SKM-1 (cell line): ENCODE measurements at regions not wholly inside any gene's neighbourhood (a gene's known extent, or its start where the extent isn't known, plus 50 kb on each side); places are given as distances from the start of the nearest gene placed in this dataset.
A peak's percentile ranks its signal among the peaks of the same experiment; 100 is the strongest.

ENCODE experiments used
- DNase-seq: peaks from one replicate; lab custom pipeline; 2025; ENCODE audit not compliant: unreplicated experiment; lab: John Stamatoyannopoulos, UW

DNA sequence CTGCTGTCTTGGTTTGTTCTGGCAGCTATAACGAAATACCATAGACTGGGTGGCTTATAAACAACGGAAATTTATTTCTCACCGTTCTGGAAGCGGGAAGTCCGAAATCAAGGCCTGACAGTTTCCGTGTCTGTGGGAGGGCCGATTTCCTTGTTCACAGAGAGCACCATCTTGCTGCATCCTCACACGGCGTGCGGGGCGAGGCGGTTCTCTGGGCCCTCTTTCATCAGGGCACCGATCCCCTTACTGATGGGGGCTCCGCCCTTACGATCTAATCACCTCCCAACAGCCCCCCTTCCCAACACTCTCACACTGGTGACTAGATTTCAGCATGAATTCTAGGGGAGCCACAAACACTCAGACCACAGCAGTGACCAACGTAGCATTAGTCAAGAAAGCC, 578.3 kb upstream of the FAT1 start:
- no peak for DNase-seq

DNA sequence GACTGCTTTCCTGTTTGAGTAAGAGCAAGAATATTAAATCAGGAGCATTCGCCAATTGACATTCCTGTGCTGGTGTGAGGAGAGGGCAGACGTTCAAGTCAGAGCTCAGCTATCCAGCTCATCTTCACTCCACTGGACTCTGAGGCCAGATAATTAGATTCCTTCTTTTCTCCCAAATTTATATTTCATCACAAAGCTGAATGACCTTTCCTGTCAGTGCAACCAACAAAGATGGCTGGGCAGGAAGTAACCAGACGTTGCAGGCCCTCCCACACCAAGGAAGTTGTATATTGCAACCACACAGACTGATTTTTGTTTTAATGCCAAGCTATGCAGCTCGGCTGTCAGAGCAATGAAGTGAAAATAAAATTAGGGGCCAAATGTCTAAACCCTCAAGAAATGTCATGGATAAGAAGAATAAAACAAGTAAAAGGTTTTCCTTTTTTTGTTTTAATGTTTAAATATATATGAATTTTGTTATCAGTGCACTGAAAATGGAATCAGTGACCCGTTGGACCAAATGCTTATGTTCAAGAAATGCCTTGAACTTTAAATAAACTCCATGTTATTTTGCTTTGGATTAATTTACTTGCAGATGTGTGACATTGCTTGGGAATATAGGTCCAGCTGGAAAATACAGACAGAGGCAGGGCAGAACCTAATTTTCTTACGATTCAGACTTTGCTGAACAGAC, 578.9 kb upstream of the FAT1 start:
- no peak for DNase-seq

DNA sequence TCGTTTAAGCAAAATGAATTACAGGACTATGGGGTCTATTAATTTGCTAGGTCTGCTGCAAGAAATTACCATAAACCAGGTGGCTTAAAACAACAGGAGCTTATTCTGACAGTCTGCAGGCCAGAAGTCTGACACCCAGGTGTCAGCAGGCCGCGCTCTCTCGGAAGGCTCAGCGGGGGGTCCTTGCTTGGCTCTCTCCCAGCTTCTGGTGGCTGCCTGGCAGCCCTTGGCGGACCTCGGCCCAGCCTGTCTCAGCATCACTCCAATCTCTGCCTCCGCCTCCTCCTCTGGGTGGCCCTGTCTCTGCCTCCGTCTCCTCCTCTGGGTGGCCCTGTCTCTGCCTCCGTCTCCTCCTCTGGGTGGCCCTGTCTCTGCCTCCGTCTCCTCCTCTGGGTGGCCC, 580.5 kb upstream of the FAT1 start:
- DNase-seq: no peak

DNA sequence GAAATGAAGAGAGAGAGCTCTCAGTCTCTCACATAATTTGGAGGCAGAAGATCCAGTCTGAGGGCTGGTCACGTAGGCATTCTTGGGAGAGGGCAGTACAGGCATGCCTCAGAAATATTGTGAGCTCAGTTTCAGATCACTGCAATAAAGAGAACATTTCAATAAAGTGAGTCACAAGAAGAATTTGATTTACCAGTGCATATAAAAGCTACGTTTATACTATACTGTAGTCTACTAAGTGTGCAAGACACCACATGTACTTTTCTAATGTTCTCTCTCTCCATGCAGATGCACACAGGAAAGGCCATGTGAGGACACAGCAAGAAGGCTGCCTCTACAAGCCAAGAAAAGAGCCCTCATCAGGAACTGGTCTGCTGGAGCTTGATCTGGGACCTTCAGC, 583.5 kb upstream of the FAT1 start:
- no peak for DNase-seq

DNA sequence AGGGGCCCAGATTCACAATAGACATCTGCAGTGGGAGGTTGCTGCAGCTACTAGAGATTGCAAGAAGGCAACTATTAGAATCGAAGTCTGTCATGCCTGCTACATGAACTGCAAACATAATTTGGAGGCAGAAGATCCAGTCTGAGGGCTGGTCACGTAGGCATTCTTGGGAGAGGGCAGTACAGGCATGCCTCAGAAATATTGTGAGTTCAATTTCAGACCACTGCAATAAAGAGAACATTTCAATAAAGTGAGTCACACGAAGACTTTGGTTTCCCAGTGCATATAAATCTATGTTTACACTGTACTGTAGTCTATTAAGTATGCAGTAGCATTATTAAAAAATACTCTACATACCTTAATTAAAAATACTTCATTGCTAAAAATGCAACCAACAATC, 585.8 kb upstream of the FAT1 start:
- DNase-seq: no peak

DNA sequence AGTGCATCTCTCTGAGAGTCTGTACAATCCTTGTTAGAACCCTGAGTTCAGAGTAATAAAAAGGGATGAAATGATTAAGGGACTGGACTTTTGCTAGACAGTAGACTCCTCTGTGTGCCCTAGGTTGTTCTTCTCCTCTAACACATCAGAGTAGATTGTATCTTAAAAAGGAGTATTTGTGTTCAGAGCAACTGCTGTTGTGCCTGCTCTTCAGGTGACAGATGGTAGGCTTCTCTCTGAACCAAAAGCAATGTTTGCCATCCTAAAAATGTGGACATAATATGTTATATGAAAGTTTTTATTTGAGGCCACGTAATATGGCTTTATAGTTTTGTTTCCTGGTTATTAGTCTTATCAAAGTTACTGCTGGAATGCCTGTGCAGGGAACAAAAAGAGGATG, 588.6 kb upstream of the FAT1 start:
- no peak for DNase-seq

DNA sequence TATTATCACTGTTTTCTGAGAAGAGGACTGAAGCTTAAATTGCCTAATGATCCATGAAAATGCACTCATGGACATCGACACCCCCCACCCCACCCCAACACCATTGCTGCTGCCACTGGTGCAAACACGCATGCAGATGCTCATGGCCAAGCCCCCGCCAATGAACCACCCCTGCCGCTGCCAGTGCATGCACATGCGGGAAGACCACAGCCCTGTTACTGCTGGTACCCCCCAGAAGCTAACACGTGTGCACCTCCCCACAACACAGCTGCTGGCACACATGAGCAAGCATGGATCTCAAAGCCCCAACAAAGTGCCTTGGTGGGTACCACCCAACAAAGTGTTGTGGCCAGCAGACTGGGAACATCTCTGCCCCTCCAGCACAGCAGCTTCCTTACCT, 594.1 kb upstream of the FAT1 start:
- DNase-seq: no peak

DNA sequence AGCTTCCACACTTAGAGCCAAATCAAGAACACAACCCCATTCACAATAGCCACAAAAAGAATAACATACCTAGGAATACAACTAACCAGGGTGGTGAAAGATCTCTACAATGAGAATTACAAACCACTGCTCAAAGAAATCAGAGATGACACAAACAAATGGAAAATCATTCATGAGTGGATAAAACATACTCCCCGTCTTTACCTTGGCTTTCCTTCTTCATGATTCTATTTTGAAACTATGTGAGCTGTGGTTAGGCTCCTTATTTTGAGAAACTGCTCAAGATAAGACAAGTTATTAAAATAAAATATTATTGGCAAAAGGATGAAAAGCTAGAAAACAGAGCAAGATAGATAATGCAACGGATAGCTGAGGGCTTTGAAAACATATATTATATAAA, 598.1 kb upstream of the FAT1 start:
- no peak for DNase-seq

DNA sequence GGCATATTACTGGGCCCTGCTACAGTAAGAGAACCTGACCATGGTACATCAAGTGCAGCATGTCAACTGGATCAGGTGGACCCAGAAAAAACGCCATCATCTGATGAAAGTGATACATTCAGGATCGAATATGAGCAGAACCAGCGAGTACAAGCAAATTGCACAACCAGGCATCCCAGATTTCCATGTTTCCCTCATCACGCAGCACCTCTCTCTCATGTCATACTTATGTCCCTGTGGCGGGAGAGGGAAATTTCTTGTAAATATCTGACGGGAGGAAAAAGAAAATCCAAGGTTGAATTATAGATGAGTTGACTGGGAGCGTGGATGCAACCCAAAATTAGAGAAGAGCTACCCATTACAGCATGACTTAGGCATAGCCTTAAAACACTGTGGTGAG, 608.5 kb upstream of the FAT1 start:
- DNase-seq: no peak

DNA sequence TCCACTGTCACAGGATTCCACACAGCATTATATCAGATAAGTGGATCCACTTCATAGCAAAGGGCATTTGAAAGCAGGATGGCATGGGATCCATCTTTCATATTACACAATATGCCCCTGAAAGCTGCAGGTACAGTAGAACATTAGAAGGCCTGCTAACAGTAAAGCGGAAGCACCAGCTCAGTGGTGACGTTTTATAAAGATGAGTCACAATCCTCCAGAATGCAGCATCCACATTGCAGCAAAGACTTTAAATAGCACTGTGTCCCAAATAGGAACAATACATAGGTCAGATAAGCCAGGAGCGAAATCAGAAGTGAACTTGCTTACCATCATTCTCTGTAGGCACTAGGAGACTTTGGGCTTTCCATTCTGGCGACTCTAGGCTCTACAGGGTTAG, 609.5 kb upstream of the FAT1 start:
- DNase-seq: no peak

DNA sequence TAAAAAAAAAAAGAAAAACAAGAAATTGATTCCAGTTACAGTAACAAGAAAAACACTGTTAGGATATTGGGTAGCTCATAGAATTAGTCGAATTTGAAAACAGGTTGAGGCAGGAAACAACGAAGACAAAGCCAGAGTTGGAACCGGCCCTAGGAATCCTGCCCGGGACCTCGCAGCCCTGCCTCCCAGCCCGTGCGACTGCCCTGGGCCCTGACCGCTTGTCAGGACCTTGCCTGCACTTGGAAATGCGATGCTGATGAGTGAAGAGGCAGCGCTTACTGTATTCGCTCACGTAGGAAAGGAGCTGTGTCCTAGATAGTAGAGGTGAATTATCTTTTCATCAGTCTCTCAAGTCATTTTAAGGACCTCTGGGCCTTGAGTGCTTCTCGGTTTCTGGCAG, 611.7 kb upstream of the FAT1 start:
- DNase-seq: no peak

DNA sequence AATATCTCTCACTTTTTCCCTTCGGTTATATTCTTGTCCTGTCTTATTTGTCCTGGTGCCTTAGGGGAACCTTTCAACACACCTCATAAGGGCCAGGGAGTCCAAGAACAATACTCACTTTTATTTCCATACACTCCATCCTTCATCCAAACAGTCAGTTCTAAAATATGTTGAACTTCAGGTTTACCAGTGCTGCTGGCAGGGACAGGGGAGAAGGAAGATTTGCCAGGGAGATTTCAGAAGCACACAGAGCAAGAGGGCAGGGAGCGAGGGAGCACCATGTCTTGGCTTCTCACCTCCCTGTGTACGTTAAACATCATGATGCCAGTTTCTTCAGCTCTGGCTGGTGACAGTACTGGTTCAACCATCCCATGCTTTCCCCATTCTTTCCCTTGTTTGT, 631.1 kb upstream of the FAT1 start:
- no peak for DNase-seq

DNA sequence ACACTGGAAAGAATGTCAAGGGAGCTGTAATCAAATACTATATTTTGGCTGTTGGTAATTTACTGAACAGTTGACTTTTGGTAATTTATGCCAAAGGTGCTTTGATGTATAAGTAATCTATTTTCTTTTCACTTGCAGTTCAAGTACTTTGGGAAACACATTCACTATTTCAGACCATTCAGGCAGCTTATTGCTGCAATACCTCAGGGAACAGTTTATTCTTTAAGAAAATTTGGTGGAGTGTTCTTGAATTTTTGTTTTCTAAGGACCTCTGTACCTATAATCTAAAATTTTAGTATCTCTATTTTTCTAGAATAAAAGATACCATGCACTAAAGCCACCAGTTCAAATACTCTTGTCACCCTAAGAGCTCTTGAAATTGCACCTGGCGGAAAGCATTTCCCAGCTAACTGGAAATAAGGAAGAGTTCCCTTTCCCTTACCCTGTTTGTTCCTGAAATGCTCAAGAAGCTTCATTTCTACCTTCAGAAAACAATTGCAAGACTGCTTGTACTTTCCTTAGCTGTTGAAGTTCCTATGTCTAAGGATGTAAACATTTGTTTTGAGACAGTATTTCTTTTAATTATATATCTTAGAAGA, 633.5 kb upstream of the FAT1 start:
- no peak for DNase-seq

DNA sequence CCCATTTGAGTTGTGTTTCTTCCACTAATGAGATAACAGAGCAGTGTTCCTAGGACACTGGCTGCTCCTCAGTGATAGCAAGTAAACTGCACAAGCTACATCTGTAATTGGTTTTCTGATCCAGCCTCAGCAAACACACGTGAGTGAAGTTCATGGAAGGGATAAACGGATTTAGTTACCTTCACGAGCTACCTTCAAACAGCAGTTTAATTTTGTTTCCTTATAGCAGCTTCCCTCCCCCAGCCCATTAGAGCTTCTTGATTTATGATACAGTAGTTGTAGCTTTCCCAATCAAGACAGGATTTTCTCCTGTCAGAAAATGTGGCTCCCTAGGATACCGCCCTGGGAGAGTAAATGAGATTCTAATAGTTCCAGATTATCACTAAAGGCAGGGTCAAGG, 634.2 kb upstream of the FAT1 start:
- DNase-seq: no peak

DNA sequence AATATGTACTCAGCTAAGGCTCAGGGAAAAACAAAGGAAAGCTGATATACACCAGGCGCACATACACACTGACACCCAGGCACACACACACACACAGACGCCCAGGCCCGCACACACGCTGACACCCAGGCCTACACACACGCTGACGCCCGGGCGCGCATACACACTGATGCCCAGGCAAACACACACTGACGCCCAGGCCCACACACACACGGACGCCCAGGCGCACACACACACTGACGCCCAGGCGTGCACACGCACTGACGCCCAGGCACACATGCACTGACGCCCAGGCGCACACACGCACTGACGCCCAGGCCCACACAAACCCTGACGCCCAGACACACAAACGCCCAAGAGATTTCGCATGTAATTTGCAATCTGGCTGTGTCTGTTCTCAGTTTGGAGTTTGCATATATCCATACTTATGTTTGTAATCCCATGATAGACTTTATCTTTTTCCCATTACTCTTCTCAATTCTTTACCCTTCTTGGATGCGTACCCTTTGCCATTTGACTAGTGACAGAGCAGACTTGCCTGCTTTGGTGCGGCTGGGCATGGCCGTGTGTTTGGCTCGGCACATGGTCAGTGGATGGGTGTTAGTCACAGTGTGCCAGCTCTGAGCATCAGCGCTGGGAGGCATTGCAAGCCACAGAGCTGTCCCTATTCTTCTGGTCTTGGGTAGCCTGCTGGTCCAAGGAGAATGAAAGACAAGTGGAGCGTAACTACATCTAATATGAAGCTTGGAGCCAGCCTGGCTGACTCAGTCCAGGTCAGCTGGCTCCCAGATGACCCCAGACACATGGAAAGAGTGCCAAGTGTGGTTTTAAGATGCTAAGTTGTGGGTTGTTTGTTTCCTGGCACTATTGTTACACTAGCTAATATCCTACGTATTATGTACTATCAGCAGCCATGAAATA, 632.4 kb upstream of the ZFP42 start:
- DNase-seq: no peak

DNA sequence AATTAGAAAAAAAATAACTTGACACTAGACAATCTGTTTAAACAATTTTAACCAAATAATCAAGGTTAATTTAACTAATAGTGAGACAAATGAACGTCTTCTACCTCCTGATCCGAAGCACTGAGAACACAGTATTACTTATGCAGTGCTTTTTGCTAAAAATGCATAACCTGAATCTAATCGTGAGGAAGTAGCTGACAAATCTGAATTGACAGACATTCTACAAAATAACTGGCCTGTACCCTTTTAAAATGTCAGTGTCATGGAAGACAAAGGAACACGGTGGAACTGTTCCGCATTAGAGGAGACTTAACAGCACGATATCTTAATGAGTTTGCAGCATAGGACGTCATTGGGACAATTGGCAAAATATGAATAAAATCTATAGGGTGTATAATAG, 631.2 kb upstream of the ZFP42 start:
- DNase-seq: no peak

DNA sequence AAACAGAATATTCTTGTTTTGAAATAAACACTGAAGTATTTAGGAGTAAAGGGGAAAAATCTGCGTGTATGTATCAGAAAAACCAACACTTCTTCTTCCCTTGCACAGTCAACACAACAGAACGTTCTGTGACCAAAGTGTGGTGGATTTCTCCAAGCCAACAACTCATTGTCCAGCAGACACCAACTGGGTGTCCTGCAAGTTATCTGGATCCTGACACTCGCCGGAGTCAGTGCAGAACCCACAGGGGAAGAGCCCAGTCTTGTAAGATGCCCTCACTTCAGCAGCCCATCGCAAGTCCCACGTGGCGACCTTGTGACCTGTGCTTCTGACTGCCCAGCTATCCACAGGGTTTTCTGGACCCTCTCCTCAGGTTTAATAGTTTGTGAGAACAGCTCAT, 630.7 kb upstream of the ZFP42 start:
- DNase-seq: no peak

DNA sequence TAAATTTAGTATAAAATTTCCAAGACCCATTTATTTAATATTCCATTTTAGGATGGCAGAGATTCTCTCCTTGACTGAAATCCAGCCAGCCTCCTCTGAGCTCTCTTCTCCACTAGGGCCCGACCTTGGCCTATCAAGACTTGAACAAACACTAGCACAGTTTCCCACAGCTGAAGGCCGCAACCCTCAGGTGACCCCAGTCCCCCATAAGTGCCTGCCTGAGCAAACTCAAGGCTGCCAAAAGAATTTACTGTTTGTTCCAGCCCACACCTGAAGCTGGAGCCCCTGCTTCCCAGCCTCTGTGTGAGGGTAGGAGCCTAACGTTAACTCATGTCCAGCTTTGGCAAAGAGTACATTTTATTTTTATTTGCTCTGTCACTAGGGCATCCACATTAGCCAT, 629.0 kb upstream of the ZFP42 start:
- no peak for DNase-seq

DNA sequence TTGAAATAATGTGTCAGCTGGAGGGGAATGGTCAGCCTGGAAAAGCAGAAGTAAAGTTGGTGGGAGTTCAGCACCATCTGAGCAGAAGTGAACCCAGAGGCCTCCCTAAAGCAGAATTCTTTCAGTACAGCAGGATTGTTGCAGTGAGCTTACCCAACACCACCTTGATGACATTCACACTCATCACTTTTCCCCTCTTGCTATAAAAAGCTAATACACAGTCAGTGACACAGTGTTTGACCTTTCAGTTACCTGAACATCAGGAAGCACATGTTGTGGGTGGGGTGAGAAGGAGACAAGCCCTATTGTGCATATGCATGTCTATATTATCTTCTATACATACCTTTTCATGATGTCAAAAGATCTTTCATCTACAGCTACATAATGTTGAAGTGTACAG, 624.7 kb upstream of the ZFP42 start:
- DNase-seq: peak; percentile 56

DNA sequence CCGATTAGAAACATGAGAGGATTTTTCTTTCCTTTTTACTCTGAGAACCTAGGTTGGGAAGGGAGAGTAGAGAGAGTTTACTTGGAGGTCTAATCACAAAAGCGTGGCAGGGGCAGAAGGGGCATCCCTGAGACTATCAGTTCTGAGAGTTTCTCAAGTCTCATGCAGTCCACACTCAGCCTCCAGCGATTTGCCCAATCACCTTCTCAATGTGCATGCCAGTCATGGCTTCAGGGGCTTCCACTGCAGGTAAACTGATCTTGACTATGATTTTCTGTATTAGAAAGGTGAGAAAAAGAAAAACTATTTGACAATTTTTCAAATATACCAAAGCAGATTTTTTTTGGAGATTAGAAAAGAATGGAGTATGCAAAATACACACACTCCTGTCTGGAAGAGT, 617.1 kb upstream of the ZFP42 start:
- DNase-seq: no peak

DNA sequence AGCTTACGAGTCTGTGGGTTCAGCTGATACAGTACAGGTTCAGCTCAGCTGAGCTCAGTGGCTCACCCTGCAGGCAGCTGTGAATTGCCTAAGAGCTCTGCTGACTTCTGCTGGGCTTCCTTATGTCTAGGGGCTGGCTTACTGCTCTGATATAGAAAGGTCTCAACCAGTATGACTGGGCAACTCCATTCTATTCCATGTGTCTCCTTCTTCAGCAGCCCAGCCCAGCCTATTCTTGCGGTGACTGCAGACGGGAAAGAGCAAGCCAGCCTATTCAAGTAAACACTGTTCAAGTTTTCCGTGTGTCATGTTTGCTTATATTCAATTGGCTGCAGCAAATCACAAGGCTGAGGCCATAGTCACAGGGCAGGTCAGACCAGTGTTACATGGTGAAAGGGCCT, 615.4 kb upstream of the ZFP42 start:
- DNase-seq: peak; percentile 23

DNA sequence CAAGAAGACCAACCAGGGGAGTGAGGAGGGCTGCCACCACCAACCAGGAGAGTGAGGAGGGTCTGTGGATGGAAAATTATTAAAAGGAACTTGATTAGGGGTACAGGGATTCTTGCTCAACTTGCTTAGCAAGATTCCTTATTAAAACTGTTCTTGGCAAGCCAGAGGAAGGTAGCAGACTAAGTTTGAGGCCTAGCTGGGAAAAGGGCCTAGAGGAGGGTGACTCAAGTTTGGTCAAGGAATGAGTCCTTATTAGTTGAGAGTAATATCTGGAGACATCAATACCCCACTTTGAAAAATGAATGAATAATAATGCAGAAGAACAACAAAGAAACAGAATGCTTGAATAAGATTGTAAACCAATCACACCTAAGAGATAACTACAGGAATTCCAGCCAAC, 612.4 kb upstream of the ZFP42 start:
- no peak for DNase-seq
